WTC11 (cell line): ENCODE measurements at regions not wholly inside any gene's neighbourhood (a gene's known extent, or its start where the extent isn't known, plus 50 kb on each side); places are given as distances from the start of the nearest gene placed in this dataset.

Experiments
- ATAC-seq: fragments of 200-7000 bp; cut with Tn5 transposase; 2 replicates; pipeline ENCODE4 v1.10.0; 2021; ENCODE audit warnings: mild to moderate bottlenecking, moderate library complexity
- CTCF ChIA-PET: fragments of 300-600 bp; sonication (Branson Sonifier 250); formaldehyde crosslinking; loops from one replicate; lab custom pipeline; 2021; ENCODE audit warnings: antibody characterized with exemption; lab: Charles Lee
- POLR2A ChIA-PET: fragments of 350-600 bp; sonication (Branson Sonifier 250); formaldehyde crosslinking; loops from one replicate; lab custom pipeline; 2021; ENCODE audit warnings: antibody characterized with exemption; lab: Charles Lee
- DNase-seq: peaks from one replicate; pipeline ENCODE4 v3.0.0; 2021; ENCODE audit warnings: low spot score
- H3K27ac Mint-ChIP-seq: 2 replicates; pipeline ENCODE4 v1.8.0; 2021; ENCODE audit warnings: mixed read lengths
- H3K27me3 Mint-ChIP-seq: 2 replicates; pipeline ENCODE4 v1.8.0; 2021; ENCODE audit warnings: low read depth, mild to moderate bottlenecking, moderate library complexity, mixed read lengths
- H3K36me3 Mint-ChIP-seq: 2 replicates; pipeline ENCODE4 v1.8.0; 2021; ENCODE audit warnings: mixed read lengths
- H3K4me1 Mint-ChIP-seq: 2 replicates; pipeline ENCODE4 v1.8.0; 2022; ENCODE audit warnings: mixed read lengths
- H3K4me3 Mint-ChIP-seq: 2 replicates; pipeline ENCODE4 v1.8.0; 2021; ENCODE audit warnings: mild to moderate bottlenecking, moderate library complexity, mixed read lengths
- H3K9me3 Mint-ChIP-seq: 2 replicates; pipeline ENCODE4 v1.8.0; 2021; ENCODE audit warnings: mixed read lengths
- CBFB ChIP-seq: sonication (generic); formaldehyde crosslinking; IDR thresholded peaks from 2 replicates; pipeline ENCODE4 v1.8.1; 2022; ENCODE audit warnings: mild to moderate bottlenecking, low read depth, missing genetic modification reagents
- CREB1 ChIP-seq: sonication (generic); formaldehyde crosslinking; IDR thresholded peaks from 2 replicates; pipeline ENCODE4 v1.8.0; 2023; ENCODE audit warnings: mild to moderate bottlenecking, missing genetic modification reagents
- CREM ChIP-seq: sonication (generic); formaldehyde crosslinking; IDR thresholded peaks from 2 replicates; pipeline ENCODE4 v1.8.1; 2022; ENCODE audit warnings: mild to moderate bottlenecking, missing genetic modification reagents, moderate library complexity
- ELF4 ChIP-seq: sonication (generic); formaldehyde crosslinking; IDR thresholded peaks from 2 replicates; pipeline ENCODE4 v1.8.1; 2022; ENCODE audit warnings: low read depth, mild to moderate bottlenecking, moderate library complexity, missing genetic modification reagents
- ETV6 ChIP-seq: sonication (generic); formaldehyde crosslinking; IDR thresholded peaks from 2 replicates; pipeline ENCODE4 v1.8.1; 2022; ENCODE audit warnings: mild to moderate bottlenecking, missing genetic modification reagents
- GABPB1 ChIP-seq: sonication (generic); formaldehyde crosslinking; IDR thresholded peaks from 2 replicates; pipeline ENCODE4 v1.8.1; 2023; ENCODE audit warnings: mild to moderate bottlenecking, missing genetic modification reagents
- JUN ChIP-seq: sonication (generic); formaldehyde crosslinking; IDR thresholded peaks from 2 replicates; pipeline ENCODE4 v1.8.0; 2023; ENCODE audit warnings: mild to moderate bottlenecking, missing genetic modification reagents
- MXD4 ChIP-seq: fragments of 250-450 bp; sonication (Bioruptor Pico); IDR thresholded peaks from 2 replicates; pipeline ENCODE4 v1.8.0; 2021; ENCODE audit warnings: mild to moderate bottlenecking, moderate library complexity, borderline replicate concordance
- NFYB ChIP-seq: sonication (generic); formaldehyde crosslinking; conservative IDR thresholded peaks from 2 replicates; pipeline ENCODE4 v1.8.0; 2022; ENCODE audit warnings: low read depth, missing genetic modification reagents
- NR1H2 ChIP-seq: sonication (generic); formaldehyde crosslinking; IDR thresholded peaks from 2 replicates; pipeline ENCODE4 v1.9.0; 2021; ENCODE audit warnings: mild to moderate bottlenecking, moderate library complexity, missing genetic modification reagents
- NR2C2 ChIP-seq: sonication (generic); formaldehyde crosslinking; IDR thresholded peaks from 2 replicates; pipeline ENCODE4 v1.8.0; 2022; ENCODE audit warnings: mild to moderate bottlenecking, missing genetic modification reagents
- OVOL2 ChIP-seq: fragments of 250-450 bp; sonication (Bioruptor Pico); IDR thresholded peaks from 2 replicates; pipeline ENCODE4 v1.9.0; 2021; ENCODE audit warnings: mild to moderate bottlenecking, borderline replicate concordance
- SMAD3 ChIP-seq: sonication (generic); formaldehyde crosslinking; IDR thresholded peaks from 2 replicates; pipeline ENCODE4 v1.8.0; 2022; ENCODE audit warnings: missing genetic modification reagents, mild to moderate bottlenecking, borderline replicate concordance
- TEAD1 ChIP-seq: sonication (generic); formaldehyde crosslinking; IDR thresholded peaks from 2 replicates; pipeline ENCODE4 v1.8.0; 2022; ENCODE audit warnings: mild to moderate bottlenecking, missing genetic modification reagents
- TEAD4 ChIP-seq: sonication (generic); formaldehyde crosslinking; IDR thresholded peaks from 2 replicates; pipeline ENCODE4 v1.8.0; 2022; ENCODE audit warnings: mild to moderate bottlenecking, missing genetic modification reagents
- ZNF232 ChIP-seq: sonication (generic); formaldehyde crosslinking; IDR thresholded peaks from 2 replicates; pipeline ENCODE4 v1.8.0; 2022; ENCODE audit warnings: mild to moderate bottlenecking, missing genetic modification reagents
- ZNF396 ChIP-seq: fragments of 250-450 bp; sonication (Bioruptor Pico); IDR thresholded peaks from 2 replicates; pipeline ENCODE4 v1.8.0; 2021; ENCODE audit warnings: mild to moderate bottlenecking, moderate library complexity, borderline replicate concordance
- ZNF416 ChIP-seq: fragments of 250-450 bp; sonication (Bioruptor Pico); IDR thresholded peaks from 2 replicates; pipeline ENCODE4 v1.9.0; 2021; ENCODE audit warnings: mild to moderate bottlenecking, inconsistent platforms
- TF ChIP-seq, protein P1 (sequence below): sonication (generic); formaldehyde crosslinking; IDR thresholded peaks from 2 replicates; pipeline ENCODE4 v1.8.0; 2022; ENCODE audit warnings: mild to moderate bottlenecking, missing genetic modification reagents
- TF ChIP-seq, protein P2 (sequence below): sonication (generic); formaldehyde crosslinking; IDR thresholded peaks from 2 replicates; pipeline ENCODE4 v1.8.1; 2023; ENCODE audit warnings: mild to moderate bottlenecking, missing genetic modification reagents, moderate library complexity
- TF ChIP-seq, protein P3 (sequence below): sonication (generic); formaldehyde crosslinking; IDR thresholded peaks from 2 replicates; pipeline ENCODE4 v1.8.1; 2023; ENCODE audit warnings: mild to moderate bottlenecking, missing genetic modification reagents
- TF ChIP-seq, protein P4 (sequence below): sonication (generic); formaldehyde crosslinking; IDR thresholded peaks from 2 replicates; pipeline ENCODE4 v1.8.1; 2022; ENCODE audit warnings: missing genetic modification reagents, borderline replicate concordance
- TF ChIP-seq, protein P5 (sequence below): sonication (generic); formaldehyde crosslinking; IDR thresholded peaks from 2 replicates; pipeline ENCODE4 v1.8.0; 2023; ENCODE audit warnings: mild to moderate bottlenecking, missing genetic modification reagents

DNA sequence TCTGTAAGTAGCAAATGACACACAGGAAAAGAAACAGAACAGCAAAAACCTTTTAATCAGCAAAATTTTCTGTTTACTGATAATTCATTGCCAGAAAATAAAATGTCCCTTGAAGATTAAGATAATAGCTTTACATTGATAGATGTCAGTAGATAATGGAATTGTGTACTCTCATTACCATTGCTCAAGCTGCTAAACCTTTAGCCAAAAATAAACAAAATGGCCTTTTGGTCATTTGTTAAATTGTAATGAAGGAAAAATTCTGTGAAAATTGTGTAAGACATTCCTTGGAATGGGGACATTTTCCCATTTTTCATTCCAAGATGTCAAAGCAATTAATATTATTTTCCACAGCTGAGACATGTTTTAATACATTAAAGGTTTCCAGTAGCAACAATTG is 189.8 kb downstream of the PLOD2 start:
- H3K4me1 Mint-ChIP-seq = no peaks in the 10 kb centered on the region
- CTCF ChIA-PET = no interaction called here
- H3K9me3 Mint-ChIP-seq = no peaks in the 10 kb centered on the region
- H3K27me3 Mint-ChIP-seq = no peaks in the 10 kb centered on the region
- DNase-seq = no peak
- H3K36me3 Mint-ChIP-seq = no peaks in the 10 kb centered on the region
- TF ChIP-seq NR2C2 (CRISPR knock-in tag) (no peak), ZNF416 (CRISPR knock-in tag) (no peak), NFYB (CRISPR knock-in tag) (no peak), JUN (no peak)
- TF ChIP-seq, all 79 proteins: peak for 0
- Mint-ChIP-seq H3K27ac (no peak overlapping the region), H3K4me3 (no peak overlapping the region)
- POLR2A ChIA-PET = no interaction called here
- no peak for ATAC-seq

DNA sequence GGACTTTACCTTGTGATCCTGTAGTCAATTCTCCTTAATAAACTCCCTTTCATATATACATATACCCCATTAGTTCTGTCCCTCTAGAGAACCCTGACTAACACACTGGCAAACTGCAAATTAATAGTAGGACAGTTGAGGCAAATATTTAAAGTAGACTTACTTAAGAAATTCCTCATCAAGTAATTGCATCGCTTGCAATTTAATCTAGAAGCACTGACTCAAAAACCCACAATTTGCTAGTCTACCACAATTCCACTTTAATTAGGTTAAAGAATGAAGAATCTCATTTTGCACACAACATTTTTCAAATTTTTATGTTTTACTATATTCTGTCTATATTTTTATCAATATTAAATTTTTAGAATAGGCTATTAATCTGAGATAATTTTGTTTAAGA is 188.1 kb downstream of the PLOD2 start:
- H3K4me3 Mint-ChIP-seq = no peak overlapping the region
- no peaks in the 10 kb centered on the region for H3K36me3 Mint-ChIP-seq
- DNase-seq = no peak
- TF ChIP-seq, protein P1, sequence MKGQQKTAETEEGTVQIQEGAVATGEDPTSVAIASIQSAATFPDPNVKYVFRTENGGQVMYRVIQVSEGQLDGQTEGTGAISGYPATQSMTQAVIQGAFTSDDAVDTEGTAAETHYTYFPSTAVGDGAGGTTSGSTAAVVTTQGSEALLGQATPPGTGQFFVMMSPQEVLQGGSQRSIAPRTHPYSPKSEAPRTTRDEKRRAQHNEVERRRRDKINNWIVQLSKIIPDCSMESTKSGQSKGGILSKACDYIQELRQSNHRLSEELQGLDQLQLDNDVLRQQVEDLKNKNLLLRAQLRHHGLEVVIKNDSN (CRISPR knock-in tag) = no peak
- TF ChIP-seq, protein P2, sequence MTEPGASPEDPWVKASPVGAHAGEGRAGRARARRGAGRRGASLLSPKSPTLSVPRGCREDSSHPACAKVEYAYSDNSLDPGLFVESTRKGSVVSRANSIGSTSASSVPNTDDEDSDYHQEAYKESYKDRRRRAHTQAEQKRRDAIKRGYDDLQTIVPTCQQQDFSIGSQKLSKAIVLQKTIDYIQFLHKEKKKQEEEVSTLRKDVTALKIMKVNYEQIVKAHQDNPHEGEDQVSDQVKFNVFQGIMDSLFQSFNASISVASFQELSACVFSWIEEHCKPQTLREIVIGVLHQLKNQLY = no peak
- TF ChIP-seq ZNF396 (CRISPR knock-in tag) = no peak
- TF ChIP-seq, protein P3, sequence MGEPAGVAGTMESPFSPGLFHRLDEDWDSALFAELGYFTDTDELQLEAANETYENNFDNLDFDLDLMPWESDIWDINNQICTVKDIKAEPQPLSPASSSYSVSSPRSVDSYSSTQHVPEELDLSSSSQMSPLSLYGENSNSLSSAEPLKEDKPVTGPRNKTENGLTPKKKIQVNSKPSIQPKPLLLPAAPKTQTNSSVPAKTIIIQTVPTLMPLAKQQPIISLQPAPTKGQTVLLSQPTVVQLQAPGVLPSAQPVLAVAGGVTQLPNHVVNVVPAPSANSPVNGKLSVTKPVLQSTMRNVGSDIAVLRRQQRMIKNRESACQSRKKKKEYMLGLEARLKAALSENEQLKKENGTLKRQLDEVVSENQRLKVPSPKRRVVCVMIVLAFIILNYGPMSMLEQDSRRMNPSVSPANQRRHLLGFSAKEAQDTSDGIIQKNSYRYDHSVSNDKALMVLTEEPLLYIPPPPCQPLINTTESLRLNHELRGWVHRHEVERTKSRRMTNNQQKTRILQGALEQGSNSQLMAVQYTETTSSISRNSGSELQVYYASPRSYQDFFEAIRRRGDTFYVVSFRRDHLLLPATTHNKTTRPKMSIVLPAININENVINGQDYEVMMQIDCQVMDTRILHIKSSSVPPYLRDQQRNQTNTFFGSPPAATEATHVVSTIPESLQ (CRISPR knock-in tag) = no peak
- no peak for TF ChIP-seq ZNF232 (CRISPR knock-in tag)
- TF ChIP-seq, protein P4, sequence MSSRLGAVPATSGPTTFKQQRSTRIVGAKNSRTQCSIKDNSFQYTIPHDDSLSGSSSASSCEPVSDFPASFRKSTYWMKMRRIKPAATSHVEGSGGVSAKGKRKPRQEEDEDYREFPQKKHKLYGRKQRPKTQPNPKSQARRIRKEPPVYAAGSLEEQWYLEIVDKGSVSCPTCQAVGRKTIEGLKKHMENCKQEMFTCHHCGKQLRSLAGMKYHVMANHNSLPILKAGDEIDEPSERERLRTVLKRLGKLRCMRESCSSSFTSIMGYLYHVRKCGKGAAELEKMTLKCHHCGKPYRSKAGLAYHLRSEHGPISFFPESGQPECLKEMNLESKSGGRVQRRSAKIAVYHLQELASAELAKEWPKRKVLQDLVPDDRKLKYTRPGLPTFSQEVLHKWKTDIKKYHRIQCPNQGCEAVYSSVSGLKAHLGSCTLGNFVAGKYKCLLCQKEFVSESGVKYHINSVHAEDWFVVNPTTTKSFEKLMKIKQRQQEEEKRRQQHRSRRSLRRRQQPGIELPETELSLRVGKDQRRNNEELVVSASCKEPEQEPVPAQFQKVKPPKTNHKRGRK (CRISPR knock-in tag) = no peak
- no peak for TF ChIP-seq MXD4
- TF ChIP-seq ETV6 = no peak
- no peak for TF ChIP-seq SMAD3 (CRISPR knock-in tag)
- no peaks in the 10 kb centered on the region for H3K27me3 Mint-ChIP-seq
- CTCF ChIA-PET = no interaction called here
- POLR2A ChIA-PET = no interaction called here
- ATAC-seq = no peak
- no peaks in the 10 kb centered on the region for H3K9me3 Mint-ChIP-seq
- H3K4me1 Mint-ChIP-seq = no peaks in the 10 kb centered on the region
- no peak overlapping the region for H3K27ac Mint-ChIP-seq

DNA sequence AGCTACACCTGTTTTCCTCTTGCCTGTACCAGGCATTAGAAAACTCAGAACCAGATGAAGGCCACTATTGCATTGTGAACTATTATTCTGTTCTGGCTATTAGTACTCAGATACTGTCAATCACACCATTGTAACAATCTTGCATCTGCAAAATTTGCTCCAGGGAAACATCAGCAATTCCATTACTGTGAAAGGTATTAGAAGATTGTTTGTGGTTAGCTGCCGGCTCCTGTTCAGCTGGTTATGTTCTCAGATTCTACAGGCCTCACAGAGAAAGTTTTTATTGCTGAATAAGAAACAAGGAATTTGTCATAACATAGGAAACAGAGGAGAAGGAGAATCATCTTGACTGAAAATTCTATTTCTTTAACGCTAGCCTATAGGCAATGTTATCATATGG is 179.9 kb downstream of the PLOD2 start:
- POLR2A ChIA-PET = no interaction called here
- Mint-ChIP-seq H3K9me3 (peaks cover 13% of the 10 kb centered on the region), H3K4me1 (no peaks in the 10 kb centered on the region), H3K4me3 (no peak overlapping the region), H3K36me3 (no peaks in the 10 kb centered on the region), H3K27me3 (no peaks in the 10 kb centered on the region), H3K27ac (no peak overlapping the region)
- DNase-seq (no peak), ATAC-seq (no peak)
- no peak for TF ChIP-seq NR1H2 (CRISPR knock-in tag)
- no peak for TF ChIP-seq GABPB1 (CRISPR knock-in tag)
- no peak for TF ChIP-seq TEAD1 (CRISPR knock-in tag)
- TF ChIP-seq ELF4 (CRISPR knock-in tag) = no peak
- CTCF ChIA-PET = no interaction called here

DNA sequence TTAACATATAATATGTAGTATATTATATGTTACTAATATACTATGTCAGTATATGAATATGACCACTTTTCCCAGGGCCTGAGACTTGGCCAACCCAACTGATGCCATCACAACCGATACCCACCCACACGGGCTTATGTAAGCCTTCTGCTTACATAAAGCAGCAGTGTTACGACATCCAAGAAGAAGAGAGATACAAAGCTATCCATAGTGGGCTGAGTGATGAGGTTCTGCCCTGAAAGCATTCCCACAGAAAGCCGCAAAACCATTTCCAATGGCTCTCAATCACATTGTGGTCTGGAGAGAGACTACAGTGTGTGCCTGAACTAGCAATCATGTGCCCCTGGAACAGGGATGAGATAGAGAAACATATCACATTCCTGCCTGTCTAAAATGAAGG is 177.9 kb downstream of the PLOD2 start:
- no peaks in the 10 kb centered on the region for H3K27me3 Mint-ChIP-seq
- peaks cover 24% of the 10 kb centered on the region for H3K9me3 Mint-ChIP-seq
- no peaks in the 10 kb centered on the region for H3K4me1 Mint-ChIP-seq
- ChIA-PET POLR2A (no interaction called here), CTCF (no interaction called here)
- no peak overlapping the region for H3K27ac Mint-ChIP-seq
- no peak for DNase-seq
- H3K36me3 Mint-ChIP-seq = peaks cover 3% of the 10 kb centered on the region; the same call in 1 of the 2 replicates
- no peak overlapping the region for H3K4me3 Mint-ChIP-seq
- no peak for ATAC-seq
- TF ChIP-seq GABPB1 (CRISPR knock-in tag) = no peak
- TF ChIP-seq TEAD4 (CRISPR knock-in tag) = no peak
- TF ChIP-seq CBFB (CRISPR knock-in tag) = no peak
- TF ChIP-seq, protein P5, sequence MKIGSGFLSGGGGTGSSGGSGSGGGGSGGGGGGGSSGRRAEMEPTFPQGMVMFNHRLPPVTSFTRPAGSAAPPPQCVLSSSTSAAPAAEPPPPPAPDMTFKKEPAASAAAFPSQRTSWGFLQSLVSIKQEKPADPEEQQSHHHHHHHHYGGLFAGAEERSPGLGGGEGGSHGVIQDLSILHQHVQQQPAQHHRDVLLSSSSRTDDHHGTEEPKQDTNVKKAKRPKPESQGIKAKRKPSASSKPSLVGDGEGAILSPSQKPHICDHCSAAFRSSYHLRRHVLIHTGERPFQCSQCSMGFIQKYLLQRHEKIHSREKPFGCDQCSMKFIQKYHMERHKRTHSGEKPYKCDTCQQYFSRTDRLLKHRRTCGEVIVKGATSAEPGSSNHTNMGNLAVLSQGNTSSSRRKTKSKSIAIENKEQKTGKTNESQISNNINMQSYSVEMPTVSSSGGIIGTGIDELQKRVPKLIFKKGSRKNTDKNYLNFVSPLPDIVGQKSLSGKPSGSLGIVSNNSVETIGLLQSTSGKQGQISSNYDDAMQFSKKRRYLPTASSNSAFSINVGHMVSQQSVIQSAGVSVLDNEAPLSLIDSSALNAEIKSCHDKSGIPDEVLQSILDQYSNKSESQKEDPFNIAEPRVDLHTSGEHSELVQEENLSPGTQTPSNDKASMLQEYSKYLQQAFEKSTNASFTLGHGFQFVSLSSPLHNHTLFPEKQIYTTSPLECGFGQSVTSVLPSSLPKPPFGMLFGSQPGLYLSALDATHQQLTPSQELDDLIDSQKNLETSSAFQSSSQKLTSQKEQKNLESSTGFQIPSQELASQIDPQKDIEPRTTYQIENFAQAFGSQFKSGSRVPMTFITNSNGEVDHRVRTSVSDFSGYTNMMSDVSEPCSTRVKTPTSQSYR (CRISPR knock-in tag) = no peak
- no peak for TF ChIP-seq CREB1 (CRISPR knock-in tag)
- TF ChIP-seq, protein P4 (CRISPR knock-in tag) = no peak
- TF ChIP-seq OVOL2 = no peak
- no peak for TF ChIP-seq CREM (CRISPR knock-in tag)
